Progenitor cell of endocrine pancreas (in vitro differentiated cells): ENCODE measurements at regions not wholly inside any gene's neighbourhood (a gene's known extent, or its start where the extent isn't known, plus 50 kb on each side); places are given as distances from the start of the nearest gene placed in this dataset.

Source experiments
- DNase-seq: peaks from one replicate; pipeline ENCODE4 v3.0.0; 2021; ENCODE audit warnings: low spot score; ENCODE audit not compliant: unreplicated experiment
- H3K27ac Mint-ChIP-seq: 2 replicates; pipeline ENCODE4 v1.8.0; 2021; ENCODE audit warnings: mild to moderate bottlenecking, moderate library complexity, mixed read lengths
- H3K27me3 Mint-ChIP-seq: 2 replicates; pipeline ENCODE4 v1.8.0; 2021; ENCODE audit warnings: mixed read lengths
- H3K36me3 Mint-ChIP-seq: 2 replicates; pipeline ENCODE4 v1.8.0; 2022; ENCODE audit warnings: mixed read lengths; ENCODE audit not compliant: insufficient read depth
- H3K4me1 Mint-ChIP-seq: 2 replicates; pipeline ENCODE4 v1.8.0; 2021; ENCODE audit warnings: low read depth, mixed read lengths
- H3K4me3 Mint-ChIP-seq: 2 replicates; pipeline ENCODE4 v1.8.0; 2021; ENCODE audit warnings: low read depth, mild to moderate bottlenecking, moderate library complexity, mixed read lengths
- H3K9me3 Mint-ChIP-seq: 2 replicates; pipeline ENCODE4 v1.8.0; 2021; ENCODE audit warnings: low read depth, mixed read lengths
- TF ChIP-seq, protein P1 (sequence below): fragments of 200-600 bp; sonication (generic); IDR thresholded peaks from one replicate; pipeline ENCODE4 v1.5.0; 2021; ENCODE audit warnings: antibody characterized with exemption, mild to moderate bottlenecking; ENCODE audit not compliant: unreplicated experiment

DNA sequence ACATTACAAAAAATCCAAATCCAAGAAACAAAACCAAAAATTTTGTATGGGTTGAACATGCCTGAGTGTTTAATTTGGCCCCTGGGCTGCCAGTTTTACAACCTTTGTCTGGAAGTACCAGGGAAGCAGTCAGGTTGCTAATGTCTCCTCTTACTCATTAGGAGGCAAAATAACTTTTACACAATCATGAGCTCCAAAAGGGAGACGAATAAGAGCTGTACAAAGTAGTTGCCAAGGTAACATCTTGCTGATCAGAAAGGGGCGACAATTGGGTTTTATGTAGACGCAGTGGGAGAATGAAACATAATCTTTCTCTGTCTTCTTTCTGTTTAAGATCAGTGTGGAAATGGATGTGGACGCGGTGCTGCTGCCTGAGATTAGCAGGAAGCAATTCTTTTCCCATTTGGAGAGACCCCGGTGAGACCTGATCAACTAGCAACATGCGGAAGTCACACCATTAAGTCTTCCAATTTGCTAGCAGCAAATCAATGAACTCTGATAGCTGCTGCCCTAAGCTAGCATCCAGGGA lies 90.7 kb upstream of the IGFBP7 start:
- no peak overlapping the region for H3K27ac Mint-ChIP-seq
- TF ChIP-seq, protein P1, sequence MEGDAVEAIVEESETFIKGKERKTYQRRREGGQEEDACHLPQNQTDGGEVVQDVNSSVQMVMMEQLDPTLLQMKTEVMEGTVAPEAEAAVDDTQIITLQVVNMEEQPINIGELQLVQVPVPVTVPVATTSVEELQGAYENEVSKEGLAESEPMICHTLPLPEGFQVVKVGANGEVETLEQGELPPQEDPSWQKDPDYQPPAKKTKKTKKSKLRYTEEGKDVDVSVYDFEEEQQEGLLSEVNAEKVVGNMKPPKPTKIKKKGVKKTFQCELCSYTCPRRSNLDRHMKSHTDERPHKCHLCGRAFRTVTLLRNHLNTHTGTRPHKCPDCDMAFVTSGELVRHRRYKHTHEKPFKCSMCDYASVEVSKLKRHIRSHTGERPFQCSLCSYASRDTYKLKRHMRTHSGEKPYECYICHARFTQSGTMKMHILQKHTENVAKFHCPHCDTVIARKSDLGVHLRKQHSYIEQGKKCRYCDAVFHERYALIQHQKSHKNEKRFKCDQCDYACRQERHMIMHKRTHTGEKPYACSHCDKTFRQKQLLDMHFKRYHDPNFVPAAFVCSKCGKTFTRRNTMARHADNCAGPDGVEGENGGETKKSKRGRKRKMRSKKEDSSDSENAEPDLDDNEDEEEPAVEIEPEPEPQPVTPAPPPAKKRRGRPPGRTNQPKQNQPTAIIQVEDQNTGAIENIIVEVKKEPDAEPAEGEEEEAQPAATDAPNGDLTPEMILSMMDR = no peak
- H3K9me3 Mint-ChIP-seq = no peaks in the 10 kb centered on the region
- H3K27me3 Mint-ChIP-seq = peaks cover 9% of the 10 kb centered on the region
- peaks cover 7% of the 10 kb centered on the region for H3K4me1 Mint-ChIP-seq
- no peaks in the 10 kb centered on the region for H3K36me3 Mint-ChIP-seq
- DNase-seq = no peak
- H3K4me3 Mint-ChIP-seq = no peak overlapping the region

DNA sequence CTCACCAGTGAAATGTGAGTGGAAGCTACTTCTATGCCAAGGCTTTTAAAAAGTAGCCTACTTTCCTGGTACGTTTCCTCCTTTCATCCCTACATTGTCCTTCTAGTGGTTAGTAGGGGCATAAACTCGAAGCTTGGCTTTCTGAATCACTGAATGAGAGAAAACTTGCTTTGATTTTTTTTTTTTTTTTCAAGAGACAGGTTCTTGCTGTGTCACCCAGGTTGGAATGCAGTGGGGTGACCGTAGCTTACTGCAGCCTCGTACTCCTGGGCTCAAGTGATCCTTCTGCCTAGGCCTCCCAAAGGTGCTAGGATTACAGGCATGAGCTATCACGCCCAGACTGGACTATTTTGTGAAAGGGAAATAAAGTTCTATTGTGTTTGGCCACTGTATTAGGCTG lies 89.1 kb upstream of the IGFBP7 start:
- H3K4me3 Mint-ChIP-seq = no peak overlapping the region
- peaks cover 7% of the 10 kb centered on the region for H3K4me1 Mint-ChIP-seq
- no peak for DNase-seq
- peaks cover 7% of the 10 kb centered on the region for H3K27me3 Mint-ChIP-seq
- TF ChIP-seq, protein P1 = no peak
- peaks cover under 1% of the 10 kb centered on the region for H3K9me3 Mint-ChIP-seq
- H3K27ac Mint-ChIP-seq = no peak overlapping the region
- H3K36me3 Mint-ChIP-seq = peaks cover under 1% of the 10 kb centered on the region

DNA sequence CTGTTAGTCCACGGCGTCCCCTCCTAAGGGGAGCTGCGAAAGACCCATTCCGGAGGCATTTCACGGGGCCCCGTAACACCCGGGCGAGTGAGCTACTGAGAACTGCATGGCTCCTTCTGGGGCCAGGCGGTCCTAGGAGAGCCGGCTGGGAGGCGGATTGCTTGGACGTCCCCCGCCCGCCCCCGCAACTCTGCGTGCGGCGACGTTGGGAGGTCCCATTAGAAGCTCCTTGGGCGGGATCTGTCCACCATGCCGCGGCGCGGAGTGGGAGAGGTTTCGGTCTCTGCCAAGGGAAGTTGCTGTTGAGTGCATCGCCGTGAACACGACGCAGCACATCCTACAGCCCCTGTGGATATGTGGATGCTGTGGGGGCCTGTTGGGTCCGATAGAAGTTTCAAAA lies 85.4 kb upstream of the IGFBP7 start:
- Mint-ChIP-seq H3K9me3 (peaks cover 3% of the 10 kb centered on the region), H3K36me3 (peaks cover 2% of the 10 kb centered on the region), H3K27me3 (peaks cover 13% of the 10 kb centered on the region), H3K4me3 (no peak overlapping the region), H3K27ac (no peak overlapping the region), H3K4me1 (peaks cover 15% of the 10 kb centered on the region)
- TF ChIP-seq, protein P1 = no peak
- DNase-seq = no peak

DNA sequence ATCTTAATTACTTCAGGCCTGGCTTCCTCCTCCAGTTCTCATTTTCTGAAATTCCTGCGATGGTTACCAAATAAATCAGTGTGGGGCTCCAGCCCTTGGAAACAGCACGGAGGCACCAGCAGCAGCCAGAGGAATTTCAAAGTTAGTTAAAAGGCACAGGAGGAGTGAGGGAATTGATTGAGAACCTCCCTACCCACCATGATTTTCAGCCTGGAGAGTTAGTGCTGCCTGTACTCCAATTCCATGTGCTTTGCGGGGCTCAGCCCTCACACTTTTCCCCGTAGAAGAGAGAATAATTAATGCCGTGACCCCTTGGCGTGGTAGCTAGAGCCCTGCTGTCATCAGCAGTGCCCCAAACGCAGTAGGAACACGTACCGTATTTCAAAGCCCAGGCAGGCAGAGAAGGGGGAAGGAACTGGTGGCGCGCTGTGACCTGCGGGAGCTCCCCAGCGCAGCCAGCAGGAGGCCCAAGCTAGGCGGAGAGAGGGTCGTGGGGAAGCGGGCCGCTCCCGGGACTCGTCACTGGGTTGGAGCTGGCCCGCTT lies 84.0 kb upstream of the IGFBP7 start:
- Mint-ChIP-seq H3K4me1 (peaks cover 17% of the 10 kb centered on the region), H3K9me3 (peaks cover 3% of the 10 kb centered on the region), H3K27ac (peak overlapping the region; percentile 45), H3K4me3 (no peak overlapping the region), H3K27me3 (peaks cover 14% of the 10 kb centered on the region), H3K36me3 (peaks cover 2% of the 10 kb centered on the region)
- DNase-seq = no peak
- TF ChIP-seq, protein P1 = peak; percentile 21

DNA sequence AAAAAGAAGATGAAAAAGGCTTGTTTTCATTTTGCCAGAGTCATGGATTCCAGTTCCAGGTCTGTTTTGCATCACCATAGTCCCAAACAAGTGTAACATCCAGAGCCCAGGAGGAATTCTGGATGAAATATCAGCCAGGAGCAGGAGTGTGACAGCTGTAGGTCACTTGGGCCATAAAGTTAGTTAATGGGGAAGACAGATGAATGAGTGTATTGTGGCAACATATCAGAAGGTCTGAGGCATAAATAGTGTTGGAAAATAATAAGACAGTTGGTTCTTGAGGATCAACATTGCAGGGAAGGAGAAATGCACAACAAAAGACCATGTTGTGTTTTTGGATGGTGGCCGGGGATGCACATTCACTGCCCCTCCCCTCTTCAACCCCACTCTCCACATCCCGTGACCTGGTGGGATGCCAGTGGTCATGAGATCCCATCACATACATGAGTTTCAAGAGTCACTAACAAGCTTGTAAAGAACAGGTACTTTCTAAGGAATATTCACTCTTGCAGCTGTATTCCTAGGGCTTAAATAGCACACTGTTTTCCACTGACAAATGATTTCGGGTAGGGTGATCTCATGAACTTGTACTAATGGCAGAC lies 83.1 kb upstream of the IGFBP7 start:
- no peak for DNase-seq
- Mint-ChIP-seq H3K27me3 (peaks cover 21% of the 10 kb centered on the region), H3K9me3 (peaks cover 3% of the 10 kb centered on the region)

More for the DNA sequence above, 83.1 kb upstream of the IGFBP7 start:
- peaks cover 17% of the 10 kb centered on the region for H3K4me1 Mint-ChIP-seq
- TF ChIP-seq, protein P1 = no peak
- no peak overlapping the region for H3K27ac Mint-ChIP-seq
- no peak overlapping the region for H3K4me3 Mint-ChIP-seq
- peaks cover 2% of the 10 kb centered on the region for H3K36me3 Mint-ChIP-seq
